DND-41 (cell line): ENCODE measurements at regions not wholly inside any gene's neighbourhood (a gene's known extent, or its start where the extent isn't known, plus 50 kb on each side); places are given as distances from the start of the nearest gene placed in this dataset.

ENCODE experiments used
- EZH2 ChIP-seq: IDR thresholded peaks from 3 replicates; pipeline ENCODE4 v1.6.1; 2012; ENCODE audit warnings: borderline replicate concordance, low read depth, mild to moderate bottlenecking, moderate library complexity, low read length, inconsistent platforms; ENCODE audit not compliant: severe bottlenecking
- TF ChIP-seq, protein P1 (sequence below): IDR thresholded peaks from 2 replicates; pipeline ENCODE4 v1.5.1; 2012; ENCODE audit warnings: borderline replicate concordance, low read length, moderate library complexity, mild to moderate bottlenecking; ENCODE audit not compliant: poor library complexity, severe bottlenecking; ENCODE audit errors: extremely low read depth

GRCh38 chr22:22090650-22091399 is 108.2 kb upstream of the TOP3B start:
- TF ChIP-seq, protein P1, sequence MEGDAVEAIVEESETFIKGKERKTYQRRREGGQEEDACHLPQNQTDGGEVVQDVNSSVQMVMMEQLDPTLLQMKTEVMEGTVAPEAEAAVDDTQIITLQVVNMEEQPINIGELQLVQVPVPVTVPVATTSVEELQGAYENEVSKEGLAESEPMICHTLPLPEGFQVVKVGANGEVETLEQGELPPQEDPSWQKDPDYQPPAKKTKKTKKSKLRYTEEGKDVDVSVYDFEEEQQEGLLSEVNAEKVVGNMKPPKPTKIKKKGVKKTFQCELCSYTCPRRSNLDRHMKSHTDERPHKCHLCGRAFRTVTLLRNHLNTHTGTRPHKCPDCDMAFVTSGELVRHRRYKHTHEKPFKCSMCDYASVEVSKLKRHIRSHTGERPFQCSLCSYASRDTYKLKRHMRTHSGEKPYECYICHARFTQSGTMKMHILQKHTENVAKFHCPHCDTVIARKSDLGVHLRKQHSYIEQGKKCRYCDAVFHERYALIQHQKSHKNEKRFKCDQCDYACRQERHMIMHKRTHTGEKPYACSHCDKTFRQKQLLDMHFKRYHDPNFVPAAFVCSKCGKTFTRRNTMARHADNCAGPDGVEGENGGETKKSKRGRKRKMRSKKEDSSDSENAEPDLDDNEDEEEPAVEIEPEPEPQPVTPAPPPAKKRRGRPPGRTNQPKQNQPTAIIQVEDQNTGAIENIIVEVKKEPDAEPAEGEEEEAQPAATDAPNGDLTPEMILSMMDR, result no peak
- TF ChIP-seq EZH2, result no peak
